Type B pancreatic cell (in vitro differentiated cells): ENCODE measurements at regions not wholly inside any gene's neighbourhood (a gene's known extent, or its start where the extent isn't known, plus 50 kb on each side); places are given as distances from the start of the nearest gene placed in this dataset.

Experiments used
- DNase-seq: peaks from one replicate; pipeline ENCODE4 v3.0.0; 2021; ENCODE audit warnings: mixed read lengths; ENCODE audit not compliant: unreplicated experiment; ENCODE audit errors: extremely low spot score
- H3K27ac Mint-ChIP-seq: 2 replicates; pipeline ENCODE4 v1.8.0; 2021; ENCODE audit warnings: mild to moderate bottlenecking, mixed read lengths
- H3K27me3 Mint-ChIP-seq: 2 replicates; pipeline ENCODE4 v1.8.0; 2021; ENCODE audit warnings: mixed read lengths
- H3K36me3 Mint-ChIP-seq: 2 replicates; pipeline ENCODE4 v1.8.0; 2021; ENCODE audit warnings: mixed read lengths
- H3K4me1 Mint-ChIP-seq: one replicate; pipeline ENCODE4 v1.8.0; 2021; ENCODE audit warnings: mixed read lengths; ENCODE audit not compliant: unreplicated experiment
- H3K4me3 Mint-ChIP-seq: 2 replicates; pipeline ENCODE4 v1.8.0; 2021; ENCODE audit warnings: mild to moderate bottlenecking, mixed read lengths
- H3K9me3 Mint-ChIP-seq: 2 replicates; pipeline ENCODE4 v1.8.0; 2021; ENCODE audit warnings: mixed read lengths
- TF ChIP-seq, protein P1 (sequence below): fragments of 200-600 bp; sonication (generic); conservative IDR thresholded peaks from 2 replicates; pipeline ENCODE4 v1.5.0; 2021; ENCODE audit warnings: antibody characterized with exemption, mild to moderate bottlenecking

DNA sequence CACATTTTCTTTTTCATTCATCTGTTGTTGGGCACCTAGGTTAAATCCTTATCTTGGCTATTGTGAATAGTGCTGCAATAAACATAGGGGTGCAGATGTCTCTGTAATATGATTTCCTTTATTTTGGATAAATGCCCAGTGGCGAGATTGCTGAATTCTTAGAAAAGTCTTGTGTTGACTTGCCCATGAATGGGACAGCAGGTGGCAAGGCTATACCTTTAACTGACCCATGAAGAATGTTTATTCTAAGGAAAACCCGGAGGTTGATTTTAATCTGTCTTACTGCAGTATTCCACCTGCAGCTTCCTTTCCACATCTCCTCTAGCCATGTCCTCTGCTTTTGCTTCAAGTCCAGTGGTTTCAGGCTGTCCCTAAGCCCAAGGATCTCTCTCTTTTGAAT is 220.6 kb downstream of the SNCA start:
- no peaks in the 10 kb centered on the region for H3K36me3 Mint-ChIP-seq
- peaks cover 17% of the 10 kb centered on the region for H3K4me1 Mint-ChIP-seq
- no peak for DNase-seq
- H3K27me3 Mint-ChIP-seq: no peaks in the 10 kb centered on the region
- TF ChIP-seq, protein P1, sequence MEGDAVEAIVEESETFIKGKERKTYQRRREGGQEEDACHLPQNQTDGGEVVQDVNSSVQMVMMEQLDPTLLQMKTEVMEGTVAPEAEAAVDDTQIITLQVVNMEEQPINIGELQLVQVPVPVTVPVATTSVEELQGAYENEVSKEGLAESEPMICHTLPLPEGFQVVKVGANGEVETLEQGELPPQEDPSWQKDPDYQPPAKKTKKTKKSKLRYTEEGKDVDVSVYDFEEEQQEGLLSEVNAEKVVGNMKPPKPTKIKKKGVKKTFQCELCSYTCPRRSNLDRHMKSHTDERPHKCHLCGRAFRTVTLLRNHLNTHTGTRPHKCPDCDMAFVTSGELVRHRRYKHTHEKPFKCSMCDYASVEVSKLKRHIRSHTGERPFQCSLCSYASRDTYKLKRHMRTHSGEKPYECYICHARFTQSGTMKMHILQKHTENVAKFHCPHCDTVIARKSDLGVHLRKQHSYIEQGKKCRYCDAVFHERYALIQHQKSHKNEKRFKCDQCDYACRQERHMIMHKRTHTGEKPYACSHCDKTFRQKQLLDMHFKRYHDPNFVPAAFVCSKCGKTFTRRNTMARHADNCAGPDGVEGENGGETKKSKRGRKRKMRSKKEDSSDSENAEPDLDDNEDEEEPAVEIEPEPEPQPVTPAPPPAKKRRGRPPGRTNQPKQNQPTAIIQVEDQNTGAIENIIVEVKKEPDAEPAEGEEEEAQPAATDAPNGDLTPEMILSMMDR: no peak
- no peak overlapping the region for H3K4me3 Mint-ChIP-seq
- H3K27ac Mint-ChIP-seq: no peak overlapping the region
- no peaks in the 10 kb centered on the region for H3K9me3 Mint-ChIP-seq

- H3K36me3 Mint-ChIP-seq: peaks cover 6% of the 10 kb centered on the region
- DNase-seq: no peak
- H3K4me3 Mint-ChIP-seq: no peak overlapping the region
- no peak overlapping the region for H3K27ac Mint-ChIP-seq
- H3K4me1 Mint-ChIP-seq: peaks cover 17% of the 10 kb centered on the region
- TF ChIP-seq, protein P1: no peak
- H3K27me3 Mint-ChIP-seq: no peaks in the 10 kb centered on the region
- H3K9me3 Mint-ChIP-seq: peaks cover 7% of the 10 kb centered on the region
Observed at GRCh38 chr4:89615051-89615450, 221.9 kb downstream of the SNCA start.

- H3K36me3 Mint-ChIP-seq: peaks cover 6% of the 10 kb centered on the region
- peaks cover 7% of the 10 kb centered on the region for H3K9me3 Mint-ChIP-seq
- TF ChIP-seq, protein P1: no peak
- DNase-seq: no peak
- H3K4me1 Mint-ChIP-seq: peaks cover 12% of the 10 kb centered on the region
- H3K4me3 Mint-ChIP-seq: no peak overlapping the region
- no peaks in the 10 kb centered on the region for H3K27me3 Mint-ChIP-seq
- H3K27ac Mint-ChIP-seq: no peak overlapping the region
Observed at GRCh38 chr4:89614155-89614554, 222.8 kb downstream of the SNCA start.

GRCh38 chr4:89610236-89610635 is 226.7 kb downstream of the SNCA start:
- Mint-ChIP-seq H3K27me3 (no peaks in the 10 kb centered on the region), H3K27ac (no peak overlapping the region), H3K36me3 (peaks cover 6% of the 10 kb centered on the region), H3K4me1 (no peaks in the 10 kb centered on the region), H3K4me3 (no peak overlapping the region), H3K9me3 (peaks cover 7% of the 10 kb centered on the region)
- TF ChIP-seq, protein P1: no peak
- DNase-seq: no peak

- Mint-ChIP-seq H3K4me3 (no peak overlapping the region), H3K36me3 (peaks cover 6% of the 10 kb centered on the region), H3K27ac (no peak overlapping the region), H3K27me3 (no peaks in the 10 kb centered on the region), H3K9me3 (peaks cover 11% of the 10 kb centered on the region), H3K4me1 (no peaks in the 10 kb centered on the region)
- DNase-seq: no peak
- TF ChIP-seq, protein P1: no peak
Observed at GRCh38 chr4:89609756-89610155, 227.2 kb downstream of the SNCA start.

DNA sequence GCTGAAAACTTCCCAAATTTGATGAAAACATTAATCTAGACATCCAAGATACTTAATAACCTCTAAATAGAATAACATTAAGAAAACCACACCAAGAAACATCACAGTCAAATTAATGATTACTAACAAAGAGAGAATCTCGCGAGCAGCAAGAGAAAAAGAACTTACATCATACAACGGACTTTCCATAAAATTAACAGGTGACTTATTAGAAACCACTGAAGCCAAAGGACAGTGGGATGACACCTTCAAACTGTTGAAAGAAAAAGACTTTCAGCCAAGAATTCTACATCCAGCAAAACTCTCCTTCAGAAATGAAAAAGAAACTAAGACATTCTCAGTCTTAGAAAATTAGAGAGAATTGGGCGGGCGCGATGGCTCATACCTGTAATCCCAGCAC is 232.0 kb downstream of the SNCA start:
- Mint-ChIP-seq H3K36me3 (no peaks in the 10 kb centered on the region), H3K4me1 (no peaks in the 10 kb centered on the region), H3K27ac (no peak overlapping the region), H3K4me3 (no peak overlapping the region), H3K27me3 (no peaks in the 10 kb centered on the region), H3K9me3 (peaks cover 6% of the 10 kb centered on the region)
- TF ChIP-seq, protein P1: no peak
- no peak for DNase-seq
